SIG-M5 (cell line): ENCODE measurements at regions not wholly inside any gene's neighbourhood (a gene's known extent, or its start where the extent isn't known, plus 50 kb on each side); places are given as distances from the start of the nearest gene placed in this dataset.
"Not testable (repeated sequence)": the region's sequence is repeated elsewhere in the genome, so short reads cannot be mapped to it uniquely, and the experiment has no call there.

ENCODE experiments used
- DNase-seq: peaks from one replicate; lab custom pipeline; 2025; lab: John Stamatoyannopoulos, UW

- no peak for DNase-seq
Observed at GRCh38 chr3:159233734-159234133, 431.9 kb downstream of the MFSD1 start.

DNA sequence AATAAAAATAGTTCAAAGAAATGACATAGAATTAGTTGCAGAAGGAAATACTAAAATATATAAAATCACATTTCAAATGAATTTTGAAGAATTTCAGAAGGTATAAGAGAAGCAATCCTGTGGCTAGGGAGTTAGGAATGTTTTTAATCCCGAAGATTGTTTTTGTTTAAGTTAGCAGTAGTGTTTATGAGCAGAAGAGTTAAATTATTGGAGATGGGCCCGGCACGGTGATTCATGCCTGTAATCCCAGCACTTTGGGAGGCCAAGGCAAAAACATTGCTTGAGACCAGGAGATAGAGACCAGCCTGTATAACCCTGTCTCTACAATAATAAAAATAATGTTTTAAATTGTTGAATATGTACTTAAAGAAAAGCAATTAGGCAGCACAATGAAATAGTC lies 432.5 kb downstream of the MFSD1 start:
- DNase-seq, result no peak

DNA sequence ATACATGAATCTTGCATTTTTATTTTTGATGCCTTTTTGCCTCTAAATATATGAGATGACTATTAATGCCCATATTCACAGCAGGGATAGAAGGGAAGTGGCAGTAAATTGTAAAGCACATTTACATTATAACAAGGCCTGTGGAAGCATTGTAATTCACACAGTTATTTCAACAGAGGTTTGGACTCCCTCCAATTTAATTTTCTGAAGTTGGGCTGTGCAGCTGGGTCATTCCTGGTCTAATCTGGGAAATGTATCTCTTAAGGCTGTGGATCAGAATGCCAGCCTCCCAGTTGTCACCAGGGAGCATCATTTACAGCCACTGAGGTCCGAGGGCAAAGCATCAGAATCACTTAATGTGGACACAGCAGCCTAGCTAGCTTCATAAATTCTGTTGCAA lies 434.5 kb downstream of the MFSD1 start:
- DNase-seq, result no peak

DNA sequence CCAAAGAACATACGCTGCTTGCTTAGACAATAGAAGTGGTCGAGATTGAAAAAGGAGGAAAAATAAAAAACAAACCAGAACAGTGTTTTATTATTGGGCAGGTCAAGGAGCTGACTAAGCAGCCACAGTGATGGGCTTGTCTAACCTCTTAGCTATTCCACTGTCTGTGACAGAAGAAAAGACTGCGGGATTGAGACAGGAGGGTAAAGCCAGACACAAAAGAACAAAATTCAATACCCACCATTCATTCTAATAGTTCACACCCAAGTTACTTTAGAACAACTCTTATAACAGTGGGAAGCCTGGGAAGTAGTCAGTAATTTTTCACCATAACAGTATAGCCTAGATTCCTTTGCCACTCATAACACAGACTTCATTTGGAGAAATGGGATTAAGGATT lies 435.4 kb downstream of the MFSD1 start:
- DNase-seq, result no peak

DNA sequence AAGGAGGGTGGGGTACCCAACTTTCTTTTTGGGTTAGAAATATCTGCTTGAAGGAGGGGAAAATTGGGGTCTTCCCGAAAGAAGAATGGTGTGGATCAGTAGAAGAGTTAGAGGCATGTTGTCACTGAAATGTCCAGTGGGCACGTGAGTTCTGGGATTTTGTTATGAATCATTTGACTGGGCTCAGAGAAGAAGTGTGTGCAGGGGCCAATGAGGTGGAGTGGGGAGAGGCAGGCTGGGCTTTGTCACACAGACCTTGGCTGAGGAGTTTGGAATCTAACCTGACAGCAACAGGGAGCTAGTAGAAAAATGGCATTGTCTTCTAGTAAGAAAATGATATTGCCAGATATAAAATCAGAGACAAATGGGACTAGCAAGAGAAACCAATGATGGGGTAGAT lies 436.8 kb downstream of the MFSD1 start:
- no peak for DNase-seq

DNA sequence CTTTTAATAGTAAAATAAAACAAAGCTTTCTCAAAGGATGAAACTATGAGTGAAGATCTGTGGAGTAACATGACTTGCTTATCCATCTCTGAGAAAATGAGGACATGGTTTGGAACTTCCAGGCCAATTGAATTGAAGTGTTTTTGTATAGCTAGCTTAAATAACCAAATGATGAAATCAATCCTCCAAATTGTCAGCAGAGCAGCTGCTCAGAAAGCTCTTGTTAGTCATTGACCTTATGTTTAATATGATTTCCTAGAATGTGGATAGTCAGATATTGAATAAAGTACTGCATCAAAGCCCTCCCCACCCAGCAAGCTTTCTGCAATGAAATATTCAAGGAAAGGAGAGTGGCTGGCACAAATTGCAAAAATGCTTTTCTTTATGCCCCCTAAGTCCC lies 437.2 kb downstream of the MFSD1 start:
- no peak for DNase-seq

- no peak for DNase-seq
Observed at GRCh38 chr3:159244933-159245332, 443.1 kb downstream of the MFSD1 start.

DNA sequence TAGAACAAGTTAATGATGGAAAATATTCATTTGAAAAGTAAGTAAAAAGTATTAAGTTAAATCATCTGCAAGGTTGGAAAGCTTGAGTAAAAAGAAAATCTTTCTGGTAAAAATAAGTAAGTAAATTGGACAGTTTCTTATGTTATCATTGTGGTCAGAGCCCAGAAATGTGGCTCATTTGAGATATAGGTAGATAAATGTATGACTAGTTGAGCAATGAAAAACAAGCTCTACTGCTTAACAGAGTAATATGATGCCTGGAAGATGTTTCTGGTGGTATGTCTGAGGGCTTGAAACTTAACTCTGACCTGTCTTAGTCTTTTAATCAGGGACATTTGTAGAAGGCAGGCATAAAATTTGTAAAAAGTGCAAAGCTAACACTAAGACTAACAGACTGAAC lies 444.0 kb downstream of the MFSD1 start:
- DNase-seq, result no peak

DNA sequence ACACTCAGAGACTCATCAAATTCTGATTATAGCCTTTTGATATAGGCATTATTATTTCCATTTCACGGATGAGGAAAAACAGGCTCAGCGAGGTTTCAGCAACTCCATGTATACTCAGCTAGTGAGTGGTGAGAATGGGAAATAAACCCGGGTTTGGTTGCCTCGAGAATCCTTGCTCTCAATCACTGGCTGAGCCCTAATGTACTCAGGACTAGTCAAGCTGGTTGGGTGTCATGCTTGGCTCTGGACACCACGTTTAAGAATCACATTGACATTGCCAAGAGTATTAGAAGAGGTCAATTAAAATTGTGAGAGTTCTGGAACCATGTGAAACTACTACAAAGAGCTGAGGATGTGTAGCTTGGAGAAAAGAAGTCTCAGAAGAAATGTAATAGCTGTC lies 444.5 kb downstream of the MFSD1 start:
- no peak for DNase-seq

- no peak for DNase-seq
Observed at GRCh38 chr3:159249472-159250174, 447.8 kb downstream of the MFSD1 start.

- no peak for DNase-seq
Observed at GRCh38 chr3:159250961-159251360, 449.1 kb downstream of the MFSD1 start.

DNA sequence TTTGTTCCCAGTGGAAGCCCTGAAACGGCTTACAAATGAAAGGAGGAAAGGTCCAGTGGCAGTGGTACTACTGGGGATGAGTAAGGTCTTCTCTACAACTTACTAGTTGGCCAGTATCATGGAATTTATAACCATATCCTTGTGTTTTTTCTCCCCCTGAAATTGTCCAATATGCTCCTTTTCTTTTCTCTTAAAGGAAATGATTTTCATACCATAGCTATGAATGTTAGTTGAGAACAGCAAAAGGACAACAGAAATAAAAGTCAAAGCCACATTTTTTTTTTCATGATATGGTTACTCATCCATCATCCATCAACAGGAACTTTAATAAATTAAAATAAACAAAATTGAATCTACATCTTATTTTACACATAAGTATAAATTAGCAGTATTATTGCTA lies 450.4 kb downstream of the MFSD1 start:
- DNase-seq, result no peak

DNA sequence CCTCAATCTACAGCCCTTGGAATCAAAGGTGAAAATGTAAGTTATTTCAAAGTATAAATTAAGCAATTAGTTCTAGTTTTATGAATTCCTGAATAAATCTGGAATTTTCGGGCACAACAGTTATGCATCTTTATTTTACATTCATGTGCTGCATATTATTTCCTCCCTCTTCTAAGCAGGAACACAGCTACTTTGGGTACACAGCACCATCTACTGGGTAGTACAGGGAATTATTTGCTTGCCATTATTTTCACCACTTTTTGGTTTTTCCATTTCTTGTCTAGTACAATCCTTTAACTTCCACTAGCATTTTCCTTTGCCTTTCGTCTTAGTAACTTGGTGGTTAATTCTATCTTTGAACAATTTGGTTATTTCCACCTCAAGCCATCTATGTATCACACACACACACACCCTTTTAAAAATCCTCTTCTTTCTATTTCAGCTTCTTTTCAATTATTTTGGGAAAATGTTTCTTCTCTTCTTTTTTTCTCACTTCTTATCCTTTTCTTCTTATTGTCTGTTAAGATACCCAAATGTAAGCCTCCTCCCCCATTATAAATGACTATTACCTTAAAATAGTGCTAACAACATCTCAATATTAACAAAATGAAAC lies 451.0 kb downstream of the MFSD1 start:
- DNase-seq, result no peak

DNA sequence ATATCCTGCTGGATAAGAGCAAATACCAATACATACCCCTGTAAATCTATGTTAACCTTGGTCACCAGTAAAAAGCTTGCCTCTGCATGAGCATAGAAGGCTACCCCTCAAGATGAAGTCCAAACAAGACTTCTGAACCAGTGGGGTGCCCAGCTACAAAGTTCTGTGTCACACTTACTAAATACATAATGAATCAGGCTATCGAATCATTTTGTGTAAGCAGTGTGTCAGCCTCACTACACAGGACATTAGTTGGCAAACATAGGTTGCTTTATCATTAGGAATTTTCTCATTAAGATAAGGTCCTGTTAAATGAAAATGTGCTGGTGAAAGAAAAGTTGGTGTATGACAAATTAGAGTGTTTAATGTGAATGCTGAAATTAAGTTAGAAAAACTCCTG lies 452.0 kb downstream of the MFSD1 start:
- DNase-seq, result no peak

- no peak for DNase-seq
Observed at GRCh38 chr3:159257954-159258353, 456.1 kb downstream of the MFSD1 start.

DNA sequence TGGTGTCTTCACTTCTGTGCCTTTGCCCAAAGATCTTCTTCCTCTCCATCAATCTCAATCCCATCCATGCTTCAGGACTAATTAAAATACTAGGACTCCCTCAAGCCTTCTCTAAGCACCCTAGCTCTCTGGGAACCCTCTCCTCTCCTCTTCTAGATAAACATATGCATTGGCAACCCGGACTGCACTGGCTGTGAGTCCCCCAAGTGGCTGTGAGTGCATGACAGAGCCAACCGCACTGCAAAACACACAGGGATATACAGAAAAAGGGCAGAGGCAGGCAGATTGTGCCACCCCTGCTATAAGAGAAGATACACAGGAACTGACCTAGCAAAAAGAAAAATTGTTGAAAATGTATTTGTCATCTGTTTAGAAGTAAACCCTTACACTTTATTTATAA lies 457.1 kb downstream of the MFSD1 start:
- DNase-seq, result no peak

GRCh38 chr3:159260049-159260662 lies 458.3 kb downstream of the MFSD1 start:
- no peak for DNase-seq

DNA sequence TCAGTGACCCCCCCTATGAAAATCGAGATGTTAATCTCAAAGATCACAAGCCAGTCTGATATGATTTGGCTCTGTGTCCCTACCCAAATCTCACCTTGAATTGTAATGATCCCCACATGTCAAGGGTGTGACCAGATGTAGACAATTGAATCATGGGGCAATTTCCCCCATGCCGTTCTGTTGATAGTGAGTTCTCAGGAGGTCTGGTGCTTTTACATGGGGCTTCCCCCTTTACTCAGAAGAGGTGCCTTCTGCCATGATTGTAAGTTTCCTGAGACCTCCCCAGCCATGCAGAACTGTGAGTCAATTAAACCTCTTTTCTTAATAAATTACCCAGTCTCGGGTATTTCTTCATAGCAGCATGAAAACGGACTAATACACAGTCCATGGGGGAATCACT lies 459.5 kb downstream of the MFSD1 start:
- DNase-seq, result not testable (repeated sequence)

DNA sequence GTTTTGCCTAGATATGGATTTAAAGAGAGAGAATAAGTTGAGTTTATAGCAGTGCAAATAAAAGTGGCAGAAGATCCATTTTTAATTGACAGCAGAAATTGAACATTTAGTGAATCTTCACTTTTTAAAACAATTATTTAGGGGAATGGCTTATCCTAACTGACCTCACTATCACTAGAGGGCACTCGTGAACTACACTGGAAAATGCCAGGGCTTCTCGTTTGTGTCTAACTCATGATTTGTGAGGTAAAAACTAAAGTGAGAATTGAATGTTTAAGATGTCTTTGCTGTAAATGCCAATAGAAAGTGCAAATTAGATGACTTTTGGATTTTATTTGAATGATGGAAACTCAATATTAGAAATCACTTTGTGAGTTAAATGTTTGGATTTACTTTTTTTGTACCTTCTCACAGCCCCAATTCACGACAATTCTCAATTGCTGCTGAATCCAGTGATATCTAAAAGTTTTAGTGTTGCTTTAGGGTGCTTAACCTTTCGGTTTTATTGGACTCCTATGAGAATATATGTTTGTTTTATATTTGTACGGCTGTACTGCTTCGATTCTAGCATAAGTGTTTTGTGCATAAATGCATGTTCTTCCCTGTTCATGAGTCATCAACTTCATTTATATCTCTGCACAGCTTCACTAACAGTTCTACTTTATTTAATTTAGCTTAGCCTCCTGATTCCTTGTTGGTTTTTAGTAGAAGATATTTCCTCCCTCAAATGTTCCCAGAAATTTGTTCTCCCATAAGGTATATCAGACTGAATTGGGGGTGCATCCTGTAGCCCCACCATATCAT lies 462.1 kb downstream of the MFSD1 start:
- no peak for DNase-seq

DNA sequence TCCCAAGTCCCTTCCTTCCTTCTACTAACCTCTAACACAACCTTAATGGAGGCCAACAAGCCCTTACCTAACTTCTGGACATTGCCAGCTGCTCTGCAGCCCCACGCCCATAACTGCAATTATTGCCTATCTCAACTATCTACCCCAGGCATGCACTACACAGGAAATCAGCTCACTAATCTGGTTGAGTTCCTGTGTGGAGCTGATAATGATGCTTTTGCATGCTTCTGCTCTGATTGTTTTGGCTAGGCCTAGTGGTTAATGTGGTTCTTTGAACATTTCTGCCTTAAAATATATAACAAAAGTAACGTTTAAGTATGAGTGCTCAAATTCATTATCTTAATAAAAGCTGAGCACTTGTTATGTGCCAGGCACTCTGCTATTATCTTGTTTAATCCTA lies 463.9 kb downstream of the MFSD1 start:
- DNase-seq, result no peak

GRCh38 chr3:159266779-159267178 lies 464.9 kb downstream of the MFSD1 start:
- no peak for DNase-seq

DNA sequence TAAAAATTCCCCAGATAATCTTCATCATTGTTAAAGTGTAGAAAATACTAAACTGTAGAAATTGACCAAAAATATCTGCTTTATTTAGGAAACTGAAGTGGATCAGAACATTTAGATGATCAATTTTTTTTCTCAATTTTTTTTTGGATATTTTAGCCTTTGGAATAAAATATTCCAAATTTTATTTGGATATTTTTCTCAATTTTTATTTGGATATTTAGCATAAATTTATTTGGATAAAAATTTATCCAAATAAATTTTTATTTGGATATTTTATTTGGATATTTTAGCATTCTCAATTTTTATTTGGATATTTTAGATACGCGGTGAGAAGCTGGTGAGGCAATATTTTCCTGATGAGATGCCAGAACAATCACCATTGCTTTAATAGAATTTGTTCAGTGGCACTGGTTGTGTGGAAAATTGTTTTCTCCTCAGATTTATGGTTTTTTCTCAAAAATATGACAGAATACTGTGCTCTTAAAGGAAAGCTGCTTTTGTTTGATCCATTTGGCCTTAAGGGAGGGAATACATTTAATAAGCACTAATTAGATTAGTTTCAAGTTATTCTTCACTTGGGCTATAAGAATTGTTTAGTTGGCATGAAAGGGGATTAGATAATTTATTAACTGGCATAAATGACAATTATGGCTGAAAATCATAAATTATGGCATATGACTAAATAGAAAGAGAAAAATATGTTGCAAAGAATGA lies 470.1 kb downstream of the MFSD1 start:
- DNase-seq, result no peak
